Aorta (tissue), 5 donors: ENCODE measurements at regions not wholly inside any gene's neighbourhood (a gene's known extent, or its start where the extent isn't known, plus 50 kb on each side); places are given as distances from the start of the nearest gene placed in this dataset.
"Not testable (repeated sequence)": the region's sequence is repeated elsewhere in the genome, so short reads cannot be mapped to it uniquely, and the experiment has no call there.

Experiments
- ATAC-seq: fragments of 200-7000 bp; cut with Tn5 transposase; one replicate; pipeline ENCODE4 v1.9.1; 2022; ENCODE audit warnings: moderate library complexity; ENCODE audit not compliant: low FRiP score
- DNase-seq, 2 donors: peaks; one replicate each; pipeline ENCODE4 v3.0.0-alpha.2; 2020
- H3K27ac ChIP-seq, 2 donors: one replicate each; pipeline ENCODE4 v1.5.1; 2013; ENCODE audit warnings: low read length in 2 of 2, mild to moderate bottlenecking in 2 of 2, moderate library complexity in 2 of 2, control low read depth in 1 of 2, inconsistent platforms in 1 of 2, low read depth in 1 of 2
- H3K27me3 ChIP-seq, 2 donors: one replicate each; pipeline ENCODE4 v1.6.1; 2013; ENCODE audit warnings: control low read depth in 1 of 2, low read length in 1 of 2, mild to moderate bottlenecking in 1 of 2, moderate library complexity in 1 of 2; ENCODE audit not compliant: insufficient read depth in 2 of 2, control insufficient read depth in 1 of 2
- H3K36me3 ChIP-seq, 2 donors: one replicate each; pipeline ENCODE4 v1.6.1; 2013; ENCODE audit warnings: control low read depth in 1 of 2, low read length in 1 of 2, mild to moderate bottlenecking in 1 of 2; ENCODE audit not compliant: insufficient read depth in 2 of 2, control insufficient read depth in 1 of 2
- H3K4me1 ChIP-seq, 2 donors: one replicate each; pipeline ENCODE4 v1.6.1; 2013; ENCODE audit warnings: low read length in 2 of 2, control low read depth in 1 of 2, mild to moderate bottlenecking in 1 of 2, moderate library complexity in 1 of 2; ENCODE audit not compliant: insufficient read depth in 2 of 2, control insufficient read depth in 1 of 2
- H3K4me3 ChIP-seq, 2 donors: one replicate each; pipeline ENCODE4 v1.5.1; 2013; ENCODE audit warnings: low read length in 2 of 2, control low read depth in 1 of 2, mild to moderate bottlenecking in 1 of 2
- H3K9me3 ChIP-seq: one replicate; pipeline ENCODE4 v1.6.1; 2013; ENCODE audit warnings: mild to moderate bottlenecking, low read length; ENCODE audit not compliant: control insufficient read depth
- WGBS, 2 donors: extraction: QIAGEN DNeasy Blood & Tissue Kit; methylation state at CpG; one replicate each; pipeline ENCODE4 v1.1.7; 2013; 5-methylcytosine and 5-hydroxymethylcytosine counted together
- intact Hi-C, 2 donors: fragments of 100-400 bp; cut with DNase I; formaldehyde crosslinking; loops; one replicate each; pipeline versions ENCODE4 v1.14.2 to v1.15.0; 2022
- donor health status: healthy with polysubstance abuse.
- donor health status: Bipolar disorder and iron deficiency.
- donor health status: DM: no; HTN: no; CAD: no.
- donor health status: DM: no; HTN: no; CAD: no.
- donor health status: DM: yes; HTN: yes; CAD: no.

DNA sequence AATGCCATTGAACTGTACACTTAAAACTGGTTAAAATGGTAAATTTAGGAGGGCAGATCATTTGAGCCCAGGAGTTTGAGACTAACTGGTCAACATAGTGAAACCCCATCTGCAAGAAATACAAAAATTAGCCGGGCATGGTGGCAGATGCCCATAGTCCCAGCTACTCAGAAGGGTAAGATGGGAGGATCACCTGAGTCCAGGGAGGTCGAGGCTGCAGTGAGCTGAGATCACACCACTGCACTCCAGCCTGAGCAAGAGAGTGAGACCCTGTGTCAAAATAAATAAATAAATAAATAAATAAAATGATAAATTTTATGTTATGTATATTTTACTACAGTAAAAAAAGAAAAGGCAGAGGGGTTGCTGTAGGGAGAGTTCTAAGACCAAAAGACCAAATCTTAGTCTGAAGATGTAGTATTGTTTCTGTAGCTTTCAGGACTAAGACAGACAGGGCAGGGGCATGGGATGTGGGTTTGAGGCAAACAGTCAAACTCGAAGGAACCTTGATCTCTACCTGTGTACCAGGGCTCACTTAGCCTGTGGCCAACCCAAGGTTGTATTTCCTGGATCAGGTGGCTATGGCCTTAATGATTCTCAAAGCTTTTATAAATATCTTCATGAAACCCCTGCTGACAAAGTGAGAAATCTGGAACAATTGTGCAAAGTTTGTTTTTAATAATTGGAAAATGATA, 316.7 kb downstream of the CYRIA start:
- WGBS, 2 donors: 46 to 47% methylated on average over 3 of the region's 3 CpGs
- Histone ChIP-seq H3K9me3 (no peaks in the 10 kb centered on the region), H3K27ac (no peak overlapping the region), H3K36me3 (no peaks in the 10 kb centered on the region), H3K4me3 (no peak overlapping the region), H3K4me1 (no peaks in the 10 kb centered on the region), H3K27me3 (no peaks in the 10 kb centered on the region)
- no peak for ATAC-seq
- no peak for DNase-seq
- intact Hi-C loops: no loop called here

DNA sequence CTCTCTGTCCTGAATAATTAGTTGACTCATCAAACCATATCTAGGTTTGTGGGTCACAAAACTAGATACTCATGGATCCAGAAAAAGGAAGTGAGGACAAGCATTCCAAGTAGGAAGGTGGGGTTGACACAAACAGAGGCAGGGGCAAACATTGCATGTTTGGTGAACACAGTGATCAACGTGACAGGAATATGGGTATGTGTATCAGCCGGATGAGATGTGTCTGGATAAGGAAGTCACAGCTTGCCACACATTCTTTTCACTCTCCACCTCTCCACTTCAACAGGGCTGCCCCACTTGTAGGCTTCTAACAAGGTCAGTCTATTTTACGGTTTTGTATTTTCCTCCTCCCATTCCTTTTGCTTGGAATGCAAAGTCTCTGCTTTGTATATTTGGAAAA, 319.0 kb downstream of the CYRIA start:
- Histone ChIP-seq H3K27ac (no peak overlapping the region), H3K4me1 (no peaks in the 10 kb centered on the region), H3K27me3 (no peaks in the 10 kb centered on the region), H3K4me3 (no peak overlapping the region), H3K36me3 (no peaks in the 10 kb centered on the region), H3K9me3 (no peaks in the 10 kb centered on the region)
- no peak for DNase-seq
- no peak for ATAC-seq
- WGBS, 2 donors: 75 to 77% methylated on average over 3 of the region's 3 CpGs
- intact Hi-C loops: no loop called here

DNA sequence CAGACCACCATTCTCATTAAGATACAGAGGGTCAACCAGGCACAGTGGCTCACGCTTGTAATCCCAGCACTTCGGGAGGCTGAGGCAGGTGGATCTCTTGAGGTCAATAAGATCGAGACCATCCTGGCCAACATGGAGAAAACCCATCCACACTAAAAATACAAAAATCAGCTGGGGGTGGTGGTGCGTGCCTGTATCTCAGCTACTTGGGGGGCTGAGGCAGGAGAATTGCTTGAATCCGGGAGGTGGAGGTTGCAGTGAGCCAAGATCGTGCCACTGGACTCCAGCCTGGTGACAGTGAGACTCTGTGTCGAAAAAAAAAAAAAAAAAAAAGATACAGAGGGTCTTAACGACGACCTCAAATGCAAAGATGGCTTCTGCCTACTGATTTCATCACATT, 320.4 kb downstream of the CYRIA start:
- H3K36me3 ChIP-seq, H3K4me3 ChIP-seq, intact Hi-C loops, ATAC-seq, H3K9me3 ChIP-seq, H3K27ac ChIP-seq, DNase-seq, H3K27me3 ChIP-seq, H3K4me1 ChIP-seq: not testable (repeated sequence)
- WGBS, 2 donors: 88% methylated on average over 9 of the region's 9 CpGs

DNA sequence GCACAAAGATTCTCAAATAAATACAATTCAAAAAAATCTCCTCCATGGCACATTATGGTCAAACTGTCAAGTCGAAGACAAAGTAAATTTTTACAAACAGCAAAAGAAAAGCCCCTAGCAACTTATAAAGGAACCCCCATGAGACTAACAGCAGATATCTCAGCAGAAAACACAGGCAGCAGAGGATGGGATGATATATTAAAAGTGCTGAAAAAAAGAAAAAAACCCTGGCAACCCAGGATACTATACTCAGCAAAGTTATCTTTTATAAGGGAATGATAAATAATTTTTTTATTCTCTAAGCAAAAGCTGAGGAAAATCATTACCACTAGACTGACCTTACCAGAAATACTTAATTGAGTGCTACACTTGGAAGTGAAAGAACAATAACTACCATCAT, 326.4 kb downstream of the CYRIA start:
- 62 to 84% methylated on average over 1 of the region's 1 CpG for WGBS, 2 donors
- ATAC-seq (no peak), DNase-seq (no peak)
- no peak overlapping the region for H3K27ac ChIP-seq
- intact Hi-C loops: no loop called here
- H3K9me3 ChIP-seq: no peaks in the 10 kb centered on the region
- no peaks in the 10 kb centered on the region for H3K36me3 ChIP-seq
- no peaks in the 10 kb centered on the region for H3K27me3 ChIP-seq
- H3K4me1 ChIP-seq: no peaks in the 10 kb centered on the region
- no peak overlapping the region for H3K4me3 ChIP-seq

DNA sequence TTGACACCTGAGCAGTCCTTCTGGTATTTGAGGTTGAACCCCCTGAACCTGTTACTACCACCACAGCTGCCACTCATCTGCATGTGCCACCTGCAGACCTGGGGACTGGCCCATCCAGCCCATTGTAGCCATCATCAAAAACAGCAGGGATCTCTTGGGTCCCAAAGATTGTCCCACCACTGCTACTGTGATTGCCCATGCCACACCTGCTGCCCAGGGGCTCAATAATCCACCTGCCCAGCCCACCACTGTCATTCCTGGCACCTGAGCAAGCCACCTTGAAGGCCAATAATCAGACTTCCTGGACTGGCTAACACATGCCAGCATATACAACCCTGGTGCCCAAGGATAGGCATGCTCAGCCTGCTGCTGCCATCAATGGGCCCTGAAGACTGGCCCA, 327.6 kb downstream of the CYRIA start:
- H3K27ac ChIP-seq: no peak overlapping the region
- H3K4me3 ChIP-seq: no peak overlapping the region
- H3K36me3 ChIP-seq: no peaks in the 10 kb centered on the region
- no peaks in the 10 kb centered on the region for H3K9me3 ChIP-seq
- ATAC-seq (no peak), DNase-seq (no peak)
- no peaks in the 10 kb centered on the region for H3K4me1 ChIP-seq
- intact Hi-C loops: no loop called here
- no peaks in the 10 kb centered on the region for H3K27me3 ChIP-seq

DNA sequence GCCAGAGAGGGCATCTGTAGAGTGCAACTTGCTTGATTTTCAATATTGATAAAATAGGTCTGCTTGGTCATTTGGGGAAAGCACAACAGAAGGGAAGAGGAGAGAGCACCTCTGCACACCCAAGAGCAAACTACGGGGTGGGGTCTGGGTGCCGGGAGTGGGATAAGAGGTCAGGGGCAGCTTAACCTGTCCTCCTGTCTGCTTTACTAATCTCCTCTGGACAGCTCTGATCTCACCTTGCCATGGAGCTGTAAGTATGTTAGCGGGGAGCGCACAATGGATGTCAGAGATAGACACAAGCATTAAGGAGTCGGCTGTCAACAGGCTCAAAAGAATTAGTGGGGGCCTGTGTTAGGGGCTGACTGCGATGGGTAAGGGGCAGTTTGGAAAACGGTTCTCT, 328.7 kb downstream of the CYRIA start:
- ATAC-seq (no peak), DNase-seq (no peak)
- 87 to 90% methylated on average over 7 of the region's 7 CpGs for WGBS, 2 donors
- Histone ChIP-seq H3K27ac (no peak overlapping the region), H3K9me3 (no peaks in the 10 kb centered on the region), H3K4me3 (no peak overlapping the region), H3K36me3 (no peaks in the 10 kb centered on the region), H3K4me1 (no peaks in the 10 kb centered on the region), H3K27me3 (no peaks in the 10 kb centered on the region)
- intact Hi-C loops: no loop called here

DNA sequence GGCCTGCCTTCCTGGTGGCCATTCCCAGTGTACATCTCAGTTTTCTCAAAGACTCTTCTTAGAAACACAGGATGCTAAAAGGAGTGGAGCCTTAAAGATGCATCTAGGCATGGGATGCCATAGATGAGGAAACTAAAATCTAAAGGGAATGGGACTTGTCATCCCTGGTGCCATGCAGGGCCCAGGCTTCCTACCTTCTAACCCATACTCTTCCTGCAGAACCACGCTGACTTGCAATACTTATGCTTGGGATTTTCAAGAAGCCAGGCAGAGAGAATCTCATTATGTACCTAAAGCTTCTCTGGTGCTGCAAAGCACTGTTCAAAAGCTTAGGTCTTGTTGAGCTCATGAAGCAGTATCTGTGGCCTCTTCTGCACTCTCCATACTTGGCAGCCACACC, 329.1 kb downstream of the CYRIA start:
- Histone ChIP-seq H3K36me3 (no peaks in the 10 kb centered on the region), H3K4me3 (no peak overlapping the region), H3K9me3 (no peaks in the 10 kb centered on the region), H3K27ac (no peak overlapping the region), H3K27me3 (no peaks in the 10 kb centered on the region), H3K4me1 (no peaks in the 10 kb centered on the region)
- 72% methylated on average over 1 of the region's 1 CpG for WGBS, 2 donors
- intact Hi-C loops: no loop called here
- DNase-seq (no peak), ATAC-seq (no peak)

DNA sequence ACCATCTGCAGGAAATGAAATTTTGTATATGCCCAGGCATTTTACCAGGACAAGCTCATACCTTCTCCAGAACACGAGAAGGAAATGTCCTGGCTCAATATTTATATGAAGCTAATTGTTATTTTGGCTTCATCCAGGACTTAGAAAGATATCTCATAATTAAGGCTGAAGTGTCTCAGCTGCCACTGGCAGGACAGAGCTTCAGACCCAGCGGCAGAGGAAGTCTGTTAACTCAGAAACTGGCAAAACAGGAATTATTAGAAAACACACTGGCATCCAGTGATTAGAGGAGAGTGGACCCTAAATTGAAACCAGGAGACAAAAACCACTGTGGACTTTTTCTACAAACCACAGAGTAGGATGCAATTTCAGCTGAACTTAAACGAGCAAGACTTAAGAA, 329.7 kb downstream of the CYRIA start:
- WGBS, 2 donors: 49 to 55% methylated on average over 3 of the region's 3 CpGs
- Histone ChIP-seq H3K36me3 (no peaks in the 10 kb centered on the region), H3K9me3 (no peaks in the 10 kb centered on the region), H3K27ac (no peak overlapping the region), H3K27me3 (no peaks in the 10 kb centered on the region), H3K4me3 (no peak overlapping the region), H3K4me1 (no peaks in the 10 kb centered on the region)
- no peak for ATAC-seq
- intact Hi-C loops: no loop called here
- DNase-seq: no peak

DNA sequence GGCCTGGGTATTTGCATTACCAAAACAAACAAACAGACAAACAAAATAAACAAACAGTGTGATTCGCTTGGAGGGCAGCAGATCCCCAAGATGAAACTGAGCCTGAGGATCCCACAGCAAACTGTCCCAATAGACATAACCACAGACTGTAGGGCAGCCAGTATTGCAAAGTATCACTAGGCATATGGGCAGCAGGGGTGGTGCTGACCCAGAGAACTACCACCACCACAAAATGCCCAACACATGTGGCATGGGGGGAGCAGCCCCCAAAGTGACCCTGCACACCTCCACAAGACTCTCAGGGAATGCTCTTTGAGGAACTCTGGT, 330.1 kb downstream of the CYRIA start:
- intact Hi-C loops: no loop called here

More for the DNA sequence above, 330.1 kb downstream of the CYRIA start:
- Histone ChIP-seq H3K27me3 (no peaks in the 10 kb centered on the region), H3K36me3 (no peaks in the 10 kb centered on the region), H3K9me3 (no peaks in the 10 kb centered on the region), H3K4me1 (no peaks in the 10 kb centered on the region), H3K4me3 (no peak overlapping the region), H3K27ac (no peak overlapping the region)
- 26 to 49% methylated on average over 1 of the region's 1 CpG for WGBS, 2 donors
- ATAC-seq: no peak
- DNase-seq: no peak
